ENCODE measurements at regions not wholly inside any gene's neighbourhood (a gene's known extent, or its start where the extent isn't known, plus 50 kb on each side); places are given as distances from the start of the nearest gene placed in this dataset.

- H3K4me1 Mint-ChIP-seq, result peaks cover 3% of the 10 kb centered on the region
- no peaks in the 10 kb centered on the region for H3K27me3 Mint-ChIP-seq
- no peaks in the 10 kb centered on the region for H3K36me3 Mint-ChIP-seq (ENCODE audit: low read depth)
- no peak for ATAC-seq
- no peaks in the 10 kb centered on the region for H3K9me3 Mint-ChIP-seq
- no peak overlapping the region for H3K4me3 Mint-ChIP-seq
- no peak overlapping the region for H3K27ac Mint-ChIP-seq
- DNase-seq, result no peak
These were observed 223.3 kb upstream of the SFSWAP start for GRCh38 chr12:131487388-131488124.

- no peak overlapping the region for H3K4me3 Mint-ChIP-seq
- ATAC-seq, result no peak
- H3K27ac Mint-ChIP-seq, result no peak overlapping the region
- no peaks in the 10 kb centered on the region for H3K27me3 Mint-ChIP-seq
- peaks cover 3% of the 10 kb centered on the region for H3K4me1 Mint-ChIP-seq
- H3K9me3 Mint-ChIP-seq, result no peaks in the 10 kb centered on the region
- H3K36me3 Mint-ChIP-seq (ENCODE audit: low read depth), result no peaks in the 10 kb centered on the region
- DNase-seq, result no peak
These were observed 221.2 kb upstream of the SFSWAP start for GRCh38 chr12:131489718-131490117.

- Mint-ChIP-seq H3K9me3 (no peaks in the 10 kb centered on the region), H3K36me3 (ENCODE audit: low read depth) (no peaks in the 10 kb centered on the region), H3K4me1 (peaks cover 3% of the 10 kb centered on the region), H3K27me3 (no peaks in the 10 kb centered on the region), H3K27ac (no peak overlapping the region), H3K4me3 (no peak overlapping the region)
- no peak for ATAC-seq
- no peak for DNase-seq
These were observed 219.7 kb upstream of the SFSWAP start for GRCh38 chr12:131491155-131491554.

GRCh38 chr12:131491916-131492490 lies 218.9 kb upstream of the SFSWAP start:
- Mint-ChIP-seq H3K27me3 (no peaks in the 10 kb centered on the region), H3K9me3 (no peaks in the 10 kb centered on the region), H3K4me1 (peaks cover 3% of the 10 kb centered on the region), H3K36me3 (ENCODE audit: low read depth) (no peaks in the 10 kb centered on the region), H3K27ac (no peak overlapping the region), H3K4me3 (no peak overlapping the region)
- no peak for ATAC-seq
- no peak for DNase-seq

GRCh38 chr12:131493068-131493826 lies 217.6 kb upstream of the SFSWAP start:
- Mint-ChIP-seq H3K27ac (no peak overlapping the region), H3K4me3 (no peak overlapping the region), H3K27me3 (no peaks in the 10 kb centered on the region), H3K36me3 (ENCODE audit: low read depth) (no peaks in the 10 kb centered on the region), H3K4me1 (no peaks in the 10 kb centered on the region), H3K9me3 (no peaks in the 10 kb centered on the region)
- DNase-seq (no peak), ATAC-seq (no peak)

GRCh38 chr12:131494216-131494615 lies 216.7 kb upstream of the SFSWAP start:
- ATAC-seq (no peak), DNase-seq (no peak)
- Mint-ChIP-seq H3K27ac (no peak overlapping the region), H3K27me3 (no peaks in the 10 kb centered on the region), H3K4me3 (no peak overlapping the region), H3K36me3 (ENCODE audit: low read depth) (no peaks in the 10 kb centered on the region), H3K4me1 (peaks cover 1% of the 10 kb centered on the region), H3K9me3 (no peaks in the 10 kb centered on the region)

- H3K27ac Mint-ChIP-seq, result no peak overlapping the region
- DNase-seq, result no peak
- peaks cover 8% of the 10 kb centered on the region for H3K4me1 Mint-ChIP-seq
- H3K9me3 Mint-ChIP-seq, result no peaks in the 10 kb centered on the region
- H3K27me3 Mint-ChIP-seq, result no peaks in the 10 kb centered on the region
- ATAC-seq, result no peak
- H3K36me3 Mint-ChIP-seq (ENCODE audit: low read depth), result no peaks in the 10 kb centered on the region
- no peak overlapping the region for H3K4me3 Mint-ChIP-seq
These were observed 216.0 kb upstream of the SFSWAP start for GRCh38 chr12:131494741-131495524.

- Mint-ChIP-seq H3K27me3 (no peaks in the 10 kb centered on the region), H3K4me3 (no peak overlapping the region), H3K27ac (no peak overlapping the region), H3K36me3 (ENCODE audit: low read depth) (no peaks in the 10 kb centered on the region), H3K9me3 (no peaks in the 10 kb centered on the region), H3K4me1 (peaks cover 11% of the 10 kb centered on the region)
- ATAC-seq, result no peak
- DNase-seq, result no peak
These were observed 212.9 kb upstream of the SFSWAP start for GRCh38 chr12:131497966-131498365.

GRCh38 chr12:131499160-131499863 lies 211.6 kb upstream of the SFSWAP start:
- H3K4me1 Mint-ChIP-seq, result peaks cover 11% of the 10 kb centered on the region
- peaks cover 2% of the 10 kb centered on the region for H3K27me3 Mint-ChIP-seq
- no peak overlapping the region for H3K27ac Mint-ChIP-seq
- ATAC-seq (peak; percentile 65), DNase-seq (peak; percentile 9)
- no peak overlapping the region for H3K4me3 Mint-ChIP-seq
- H3K9me3 Mint-ChIP-seq, result no peaks in the 10 kb centered on the region
- no peaks in the 10 kb centered on the region for H3K36me3 Mint-ChIP-seq (ENCODE audit: low read depth)

GRCh38 chr12:131499864-131500190 lies 211.1 kb upstream of the SFSWAP start:
- Mint-ChIP-seq H3K9me3 (no peaks in the 10 kb centered on the region), H3K27ac (no peak overlapping the region), H3K36me3 (ENCODE audit: low read depth) (no peaks in the 10 kb centered on the region), H3K4me3 (no peak overlapping the region), H3K27me3 (peaks cover 2% of the 10 kb centered on the region), H3K4me1 (peaks cover 11% of the 10 kb centered on the region)
- DNase-seq (no peak), ATAC-seq (no peak)

- Mint-ChIP-seq H3K27ac (no peak overlapping the region), H3K4me3 (no peak overlapping the region), H3K9me3 (no peaks in the 10 kb centered on the region), H3K36me3 (ENCODE audit: low read depth) (no peaks in the 10 kb centered on the region), H3K27me3 (peaks cover 2% of the 10 kb centered on the region), H3K4me1 (peaks cover 11% of the 10 kb centered on the region)
- ATAC-seq (no peak), DNase-seq (no peak)
These were observed 210.3 kb upstream of the SFSWAP start for GRCh38 chr12:131500564-131500963.

GRCh38 chr12:131505561-131505960 lies 205.3 kb upstream of the SFSWAP start:
- no peak for ATAC-seq
- Mint-ChIP-seq H3K27me3 (peaks cover 2% of the 10 kb centered on the region), H3K4me3 (no peak overlapping the region)

GRCh38 chr12:131506426-131506825 lies 204.5 kb upstream of the SFSWAP start:
- Mint-ChIP-seq H3K36me3 (ENCODE audit: low read depth) (no peaks in the 10 kb centered on the region), H3K27me3 (peaks cover 2% of the 10 kb centered on the region), H3K9me3 (no peaks in the 10 kb centered on the region), H3K27ac (no peak overlapping the region), H3K4me3 (no peak overlapping the region), H3K4me1 (peaks cover 7% of the 10 kb centered on the region)
- DNase-seq (no peak), ATAC-seq (no peak)

More at GRCh38 chr12:131505561-131505960, 205.3 kb upstream of the SFSWAP start:
- no peaks in the 10 kb centered on the region for H3K36me3 Mint-ChIP-seq (ENCODE audit: low read depth)
- no peaks in the 10 kb centered on the region for H3K9me3 Mint-ChIP-seq
- no peak for DNase-seq
- H3K27ac Mint-ChIP-seq, result no peak overlapping the region
- no peaks in the 10 kb centered on the region for H3K4me1 Mint-ChIP-seq

- Mint-ChIP-seq H3K4me3 (no peak overlapping the region), H3K27ac (no peak overlapping the region), H3K4me1 (peaks cover 11% of the 10 kb centered on the region), H3K36me3 (ENCODE audit: low read depth) (no peaks in the 10 kb centered on the region), H3K9me3 (no peaks in the 10 kb centered on the region), H3K27me3 (peaks cover 2% of the 10 kb centered on the region)
- ATAC-seq (no peak), DNase-seq (no peak)
These were observed 203.8 kb upstream of the SFSWAP start for GRCh38 chr12:131507094-131507493.

Measured in activated naive CD8-positive, alpha-beta T cell treated with anti-CD3 and anti-CD28 coated beads, Interleukin-2, amount 50 U/mL, for 24 hours (primary cell).